NCI-H1092 (cell line): ENCODE measurements at regions not wholly inside any gene's neighbourhood (a gene's known extent, or its start where the extent isn't known, plus 50 kb on each side); places are given as distances from the start of the nearest gene placed in this dataset.
"Not testable (repeated sequence)": the region's sequence is repeated elsewhere in the genome, so short reads cannot be mapped to it uniquely, and the experiment has no call there.

Experiments
- DNase-seq: peaks from one replicate; lab custom pipeline; 2025; lab: John Stamatoyannopoulos, UW

DNA sequence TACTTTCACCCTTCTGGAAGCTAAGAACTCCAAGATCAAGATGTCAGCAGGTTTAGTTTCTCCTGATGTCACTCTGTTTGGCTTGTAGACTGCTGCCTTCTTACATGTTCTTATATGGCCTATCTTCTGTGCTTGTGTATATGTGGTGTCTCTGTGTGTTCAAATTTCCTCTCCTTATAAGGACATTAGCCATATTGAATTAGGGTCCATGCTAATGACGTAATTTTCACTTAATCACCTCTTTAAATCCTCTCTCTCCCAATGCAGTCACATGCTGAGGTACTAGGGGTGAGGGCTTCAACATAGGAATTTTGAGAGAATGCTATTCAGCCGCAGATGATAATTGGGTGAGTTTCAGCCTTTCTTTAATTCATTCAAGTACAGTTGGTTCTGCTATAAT is 458.3 kb upstream of the SYT4 start:
- DNase-seq = no peak

DNA sequence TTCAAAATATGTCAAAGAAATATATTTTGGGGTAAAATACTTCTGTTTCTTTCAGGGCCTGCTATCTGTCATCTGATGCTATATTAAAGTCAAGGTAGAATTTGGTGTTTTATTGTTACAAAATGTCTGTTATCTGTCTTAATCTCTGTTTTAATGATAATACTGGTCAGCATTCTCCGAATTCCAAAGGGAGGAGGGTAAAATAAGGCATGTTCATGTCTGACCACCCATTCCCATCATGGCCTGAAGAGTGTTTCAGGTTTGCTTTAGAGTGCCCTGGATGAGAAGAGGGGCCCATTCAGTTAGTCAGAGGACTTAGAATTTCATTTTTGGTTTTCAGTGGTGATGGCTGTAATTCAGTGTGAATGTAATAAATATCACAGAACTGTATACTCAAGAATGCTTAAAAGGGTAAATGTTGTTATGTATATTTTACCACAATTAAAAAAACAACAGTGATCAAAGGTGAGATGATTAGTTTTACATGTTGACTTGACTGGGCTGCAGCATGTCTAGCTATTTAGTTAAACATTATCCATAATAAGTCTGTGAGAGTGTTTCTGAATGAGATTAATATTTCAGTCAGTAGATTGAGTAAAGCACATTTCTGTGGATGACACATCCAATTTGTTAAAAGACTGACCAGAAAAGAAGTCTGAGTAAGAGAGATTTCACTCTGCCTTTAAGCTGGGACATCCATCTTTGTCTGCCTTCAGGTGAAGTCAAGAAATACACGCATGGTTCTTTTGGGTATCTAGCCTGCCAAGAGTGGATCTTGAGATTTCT is 467.9 kb upstream of the SYT4 start:
- no peak for DNase-seq

DNA sequence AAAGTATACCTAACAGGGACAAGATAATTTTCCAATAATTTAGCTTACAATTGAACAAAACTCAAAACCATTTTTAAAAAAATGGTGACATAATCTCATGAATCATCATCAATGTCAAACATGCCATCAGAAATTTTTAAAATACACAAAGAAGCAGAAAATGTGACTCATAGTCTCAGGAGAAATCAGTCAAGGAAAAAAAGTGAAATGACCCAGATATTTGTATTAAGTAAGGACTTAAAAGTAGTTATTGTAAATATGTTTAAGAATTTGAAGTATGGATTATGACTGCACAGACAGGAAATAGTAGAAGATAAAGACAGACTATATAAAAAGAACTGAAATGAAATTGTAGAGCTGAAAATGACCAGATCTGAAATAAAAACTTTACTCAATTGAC is 473.9 kb upstream of the SYT4 start:
- no peak for DNase-seq

DNA sequence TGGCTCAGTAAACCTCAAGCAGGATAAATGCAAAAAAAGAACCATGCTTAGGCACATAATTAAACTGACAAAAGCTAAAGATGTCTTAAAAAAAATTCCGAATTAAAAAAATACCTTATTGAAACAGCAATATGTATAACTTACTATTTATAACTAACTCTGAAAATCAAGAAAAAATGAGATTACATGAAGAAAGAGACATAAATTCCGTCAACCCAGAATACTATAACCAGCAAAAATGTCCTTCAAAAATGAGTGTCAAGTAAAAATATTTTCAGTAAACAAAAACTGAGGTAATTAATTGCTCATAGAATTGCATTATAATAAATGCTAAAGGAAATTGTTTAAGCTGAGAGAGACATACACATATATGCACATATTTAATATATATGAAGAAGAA is 474.5 kb upstream of the SYT4 start:
- no peak for DNase-seq

DNA sequence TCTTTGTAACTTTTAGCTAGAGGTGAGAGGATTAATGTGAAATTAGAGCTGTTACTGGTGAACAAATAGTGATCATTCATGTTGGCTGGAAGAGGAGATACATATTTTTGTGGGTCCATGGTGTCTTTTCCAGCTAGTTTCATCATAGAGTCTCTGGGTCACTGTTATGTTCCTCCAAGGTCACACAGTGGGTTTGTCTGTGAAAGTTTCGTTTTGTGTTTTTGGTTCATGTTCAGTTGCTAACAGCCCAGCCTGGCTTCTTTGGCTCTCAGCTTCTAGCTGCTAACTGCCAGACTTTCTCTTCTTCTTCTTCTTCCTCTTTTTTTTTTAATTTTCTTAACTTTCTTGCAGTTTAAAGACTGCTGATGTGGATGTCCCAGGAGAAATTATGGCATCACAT is 480.0 kb upstream of the SYT4 start:
- no peak for DNase-seq

DNA sequence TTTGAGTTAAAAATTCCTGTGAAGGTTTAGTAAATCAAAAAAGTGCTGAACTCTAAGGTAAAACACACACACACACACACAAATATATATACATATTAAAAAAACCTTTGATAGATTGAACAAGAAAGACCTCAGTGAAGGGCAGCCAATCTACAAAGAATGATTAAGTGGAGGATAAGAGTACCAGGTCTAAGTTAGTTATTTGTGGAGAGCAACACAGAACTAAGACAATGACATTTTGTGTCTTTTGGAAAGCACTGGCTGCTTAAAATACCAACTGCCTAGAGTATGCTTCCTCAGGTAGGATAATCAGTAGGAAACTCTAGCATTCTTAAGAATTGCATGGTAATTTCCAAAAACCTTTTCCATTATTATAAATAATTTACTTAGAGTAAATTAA is 481.4 kb upstream of the SYT4 start:
- DNase-seq = no peak

DNA sequence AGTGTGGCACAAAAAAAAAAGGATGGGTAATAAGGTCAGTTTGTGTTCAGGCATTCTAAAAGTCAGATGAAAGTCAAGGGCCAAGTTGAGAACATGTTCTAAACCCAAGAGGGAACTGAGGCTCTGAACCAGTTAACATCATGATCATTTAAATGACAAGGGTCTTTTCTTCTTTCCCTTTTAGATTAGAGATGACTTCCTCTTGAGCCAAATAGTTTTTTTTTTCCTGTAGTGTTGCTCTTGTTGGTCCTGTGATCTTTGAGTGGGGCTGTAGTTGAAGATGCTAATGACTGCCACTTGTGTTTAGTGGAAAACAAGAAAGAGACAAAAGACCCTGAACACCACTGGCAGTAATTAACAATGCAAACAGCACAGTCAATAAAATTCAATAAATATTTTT is 482.7 kb upstream of the SYT4 start:
- no peak for DNase-seq

DNA sequence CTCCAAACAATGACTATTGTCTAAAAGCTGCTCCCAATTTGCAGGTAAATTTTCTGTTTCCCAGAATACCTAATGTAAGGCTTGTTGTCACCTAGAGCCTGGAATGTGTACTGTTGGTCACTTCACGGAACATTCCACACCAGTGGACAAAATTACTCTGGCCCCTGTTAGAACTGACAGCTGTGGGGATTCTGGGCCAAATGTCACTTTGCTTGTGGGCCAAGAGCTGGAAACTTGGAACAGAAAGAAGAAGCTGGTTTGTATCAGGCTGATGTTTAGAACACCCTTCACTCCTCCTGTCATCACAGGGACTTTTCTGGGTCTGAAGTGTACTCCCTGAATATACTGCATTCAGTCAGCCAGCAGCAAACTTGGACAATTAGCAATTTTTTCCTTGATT is 495.6 kb upstream of the SYT4 start:
- DNase-seq = no peak

DNA sequence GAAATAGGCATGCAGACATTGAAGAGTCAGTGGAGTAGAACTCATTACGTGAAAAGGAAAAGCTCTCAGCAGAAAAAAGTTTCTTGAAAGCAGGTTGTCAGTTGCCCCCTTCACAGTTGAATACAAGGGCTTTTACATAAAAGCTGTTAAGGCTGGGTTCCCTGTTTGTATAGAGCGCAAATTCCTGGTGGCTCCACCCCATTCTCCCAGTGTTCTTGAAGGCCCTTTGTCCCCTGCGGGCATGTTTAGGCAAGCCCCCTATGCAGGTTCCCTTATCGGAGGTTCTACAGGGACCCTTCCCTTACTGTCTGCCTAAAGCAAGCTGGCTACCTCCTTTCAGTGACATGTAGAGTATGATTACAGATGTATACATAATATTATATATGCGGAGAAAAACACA is 497.2 kb upstream of the SYT4 start:
- DNase-seq = no peak

DNA sequence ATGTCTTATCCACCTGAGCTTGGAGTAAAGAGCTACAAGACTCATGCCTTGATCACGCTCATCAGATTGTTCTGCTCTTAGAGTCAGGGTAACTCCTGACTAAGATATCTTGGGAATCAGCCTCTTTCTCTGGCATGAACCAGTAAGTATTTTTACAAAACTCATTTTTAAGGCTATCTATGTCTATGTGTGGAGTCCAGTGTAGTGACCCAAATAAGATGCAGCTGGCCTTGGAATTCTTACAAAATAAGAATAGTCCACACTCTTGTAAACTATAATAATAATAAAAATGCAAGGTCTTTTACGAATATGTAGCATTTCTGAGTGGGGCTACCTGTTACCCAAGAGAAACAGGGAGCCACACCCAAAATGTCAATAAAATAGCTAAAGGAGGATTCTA is 498.3 kb upstream of the SYT4 start:
- no peak for DNase-seq

DNA sequence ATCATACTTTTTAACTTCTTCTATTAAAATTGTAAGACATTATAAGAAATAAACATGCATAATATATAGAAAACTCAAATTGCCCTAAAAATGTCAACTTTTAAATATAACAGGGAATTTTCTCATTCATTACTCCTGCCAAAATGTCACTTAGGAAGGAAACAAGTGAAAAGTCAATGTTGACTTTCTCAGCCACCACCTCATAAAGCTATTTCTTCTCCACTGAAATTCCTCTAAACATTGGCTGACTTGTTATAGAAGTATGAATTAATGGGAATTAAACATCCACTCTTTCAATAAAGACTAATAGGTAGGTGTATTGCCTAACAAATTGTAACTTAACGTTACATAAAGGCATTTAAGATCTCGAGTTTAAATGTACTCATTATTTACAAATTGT is 499.7 kb upstream of the SYT4 start:
- no peak for DNase-seq

DNA sequence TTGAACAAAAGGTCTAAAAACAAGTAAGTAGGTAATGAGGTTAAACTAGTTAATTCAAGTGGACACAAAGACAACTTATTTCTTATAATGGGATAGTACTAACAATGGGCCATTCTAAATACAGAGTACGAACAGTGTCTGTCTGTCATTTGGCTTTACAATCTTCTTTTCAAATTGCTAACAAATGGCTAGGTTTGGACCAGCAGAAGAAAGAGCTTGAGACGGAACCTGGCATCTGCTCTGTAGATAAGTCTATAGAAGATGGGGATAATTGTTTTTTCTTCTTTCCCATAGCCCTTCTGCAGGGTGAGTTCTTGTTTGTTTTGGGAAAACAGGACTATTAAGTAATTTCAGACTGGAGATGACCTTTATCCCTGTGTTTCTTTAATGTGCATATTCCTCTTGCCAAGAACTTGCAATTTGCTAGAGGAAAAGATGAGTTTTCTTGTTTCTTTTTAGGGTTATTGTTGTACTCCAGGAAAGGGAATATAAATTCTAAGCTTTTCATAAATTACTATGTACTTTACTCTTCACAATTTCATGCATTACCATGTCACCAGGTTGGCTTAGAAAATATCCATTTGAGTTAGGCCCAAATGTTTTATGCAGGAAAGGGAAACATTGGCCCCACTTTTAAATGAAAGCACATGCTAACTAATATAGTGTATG is 500.5 kb upstream of the SYT4 start:
- no peak for DNase-seq

DNA sequence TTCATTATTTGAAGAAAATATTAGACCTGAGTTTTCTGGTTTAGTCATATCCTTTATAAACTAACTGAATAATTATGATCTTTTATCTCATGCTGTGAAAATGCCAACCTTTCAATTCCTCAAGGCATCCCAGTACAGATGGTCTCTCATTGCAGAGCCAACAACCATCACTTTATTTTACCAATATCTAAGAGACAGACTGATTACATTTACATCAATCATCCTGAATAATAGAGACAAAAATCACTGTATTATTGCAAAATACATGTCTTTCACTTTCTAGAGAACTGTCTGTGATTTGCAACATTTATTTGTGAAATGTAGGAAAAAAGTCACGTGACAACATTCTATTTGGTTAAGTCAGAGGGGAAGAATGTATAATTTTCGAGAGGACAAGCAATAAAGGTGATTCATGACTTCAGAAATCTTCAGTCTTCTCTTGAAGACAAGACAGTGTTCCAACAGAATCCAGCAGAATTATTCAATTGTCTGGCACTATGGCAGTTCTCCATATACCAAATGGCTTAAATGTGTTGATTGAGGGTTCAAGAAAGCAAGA is 503.6 kb upstream of the SYT4 start:
- DNase-seq = no peak

DNA sequence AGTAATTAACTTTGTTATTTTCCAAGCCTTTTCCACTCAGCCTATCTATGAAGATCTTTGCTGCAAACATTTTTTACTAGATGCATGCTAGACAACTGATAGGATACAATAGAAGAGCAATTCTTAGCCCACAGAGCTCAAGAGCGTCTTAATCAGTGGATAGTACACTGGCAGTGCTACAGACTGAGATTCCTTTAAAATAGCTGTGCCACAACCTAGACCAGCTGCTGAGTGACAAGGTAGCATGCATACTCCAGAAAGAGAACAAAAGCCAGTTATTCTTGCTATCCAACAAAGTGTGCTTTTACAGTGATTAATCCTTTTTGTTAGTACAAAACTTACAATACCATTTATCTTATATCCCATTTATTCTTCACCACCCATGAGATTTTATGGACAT is 507.9 kb upstream of the SYT4 start:
- no peak for DNase-seq

DNA sequence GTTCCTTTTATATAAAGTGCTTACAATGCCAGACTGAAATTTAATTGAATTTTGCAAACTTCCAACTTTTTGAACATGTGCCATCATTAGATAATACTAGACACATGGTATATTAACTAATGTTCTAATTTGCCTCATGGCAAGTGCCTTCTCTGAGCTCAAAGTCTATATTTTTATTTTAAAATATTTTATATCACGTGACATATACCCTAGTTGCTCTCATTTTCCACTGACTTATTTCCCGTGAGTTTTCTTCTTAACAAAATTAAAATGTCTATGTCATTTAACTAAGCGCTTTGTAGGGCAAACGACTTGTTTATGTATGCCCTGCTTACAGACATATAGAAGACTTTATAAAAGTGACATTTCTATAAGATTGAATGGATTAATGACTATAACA is 509.6 kb upstream of the SYT4 start:
- no peak for DNase-seq

DNA sequence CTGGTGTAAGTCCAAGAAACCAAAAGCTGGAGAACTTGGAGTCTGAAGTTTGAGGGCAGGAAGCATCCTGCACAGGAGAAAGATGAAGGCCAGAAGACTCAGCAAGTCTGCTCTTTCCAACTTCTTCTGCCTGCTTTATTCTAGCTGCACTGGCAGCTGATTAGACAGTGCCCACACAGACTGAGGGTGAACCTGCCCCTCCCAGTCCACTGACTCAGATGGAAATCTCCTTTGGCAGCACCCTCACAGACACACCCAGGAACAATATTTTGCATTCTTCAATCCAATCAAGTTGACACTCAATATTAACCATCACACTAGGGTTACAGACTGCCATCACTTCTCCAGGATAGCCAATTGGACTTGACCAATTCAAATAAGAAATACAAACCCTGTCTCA is 510.4 kb upstream of the SYT4 start:
- not testable (repeated sequence) for DNase-seq

DNA sequence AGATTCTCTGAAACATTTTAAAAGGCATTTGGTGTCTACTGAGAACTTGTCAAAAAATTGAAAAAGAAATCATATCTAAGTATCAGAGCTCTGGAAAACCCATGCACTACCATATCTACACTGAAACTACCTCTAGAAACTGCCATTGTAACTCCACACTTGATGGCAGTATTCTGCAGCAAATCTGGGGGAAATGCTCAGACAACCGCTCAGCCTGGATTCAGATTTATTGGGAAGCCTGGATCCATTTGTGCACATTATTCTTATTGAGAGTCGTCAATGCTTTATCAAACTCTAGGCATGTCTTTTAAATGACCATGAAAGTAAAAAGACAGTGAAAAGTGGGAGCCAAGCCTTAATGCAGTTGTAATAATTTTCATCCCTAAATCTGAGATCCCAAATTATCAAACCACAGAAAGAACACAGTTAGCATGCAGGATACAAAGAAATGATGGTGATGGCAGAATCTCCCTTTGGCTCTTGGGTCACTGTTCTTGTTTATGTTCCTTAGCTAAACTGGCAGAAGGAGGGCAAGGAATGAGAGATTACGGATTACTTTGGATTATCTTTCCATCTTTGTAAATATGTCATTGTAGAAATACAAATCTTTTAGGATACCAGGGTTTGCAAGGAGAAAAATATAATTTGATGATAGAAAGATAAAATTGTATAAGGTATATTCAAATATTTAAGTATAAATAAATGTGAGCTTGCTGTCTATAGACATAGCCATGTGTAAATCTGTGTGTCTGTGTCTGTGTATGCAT is 512.1 kb upstream of the SYT4 start:
- peak; percentile 22 for DNase-seq

DNA sequence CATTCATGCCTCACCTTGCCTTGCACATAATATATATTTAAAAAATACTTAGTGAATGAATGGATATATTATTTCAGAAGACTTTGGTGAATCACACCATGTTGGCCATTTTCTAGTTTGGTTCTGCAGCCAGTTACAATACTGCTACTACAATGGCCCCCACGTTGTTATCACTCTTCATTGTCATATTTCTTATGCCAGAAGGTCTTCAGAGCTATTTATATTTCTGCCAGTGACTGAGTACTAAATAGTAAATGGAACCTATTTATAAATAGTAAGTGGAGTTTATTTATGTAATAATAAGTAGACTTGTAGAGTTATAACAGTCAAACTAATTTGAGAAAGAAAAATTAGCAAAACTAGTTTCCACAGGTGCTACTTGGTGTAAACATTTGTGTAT is 516.6 kb upstream of the SYT4 start:
- no peak for DNase-seq

DNA sequence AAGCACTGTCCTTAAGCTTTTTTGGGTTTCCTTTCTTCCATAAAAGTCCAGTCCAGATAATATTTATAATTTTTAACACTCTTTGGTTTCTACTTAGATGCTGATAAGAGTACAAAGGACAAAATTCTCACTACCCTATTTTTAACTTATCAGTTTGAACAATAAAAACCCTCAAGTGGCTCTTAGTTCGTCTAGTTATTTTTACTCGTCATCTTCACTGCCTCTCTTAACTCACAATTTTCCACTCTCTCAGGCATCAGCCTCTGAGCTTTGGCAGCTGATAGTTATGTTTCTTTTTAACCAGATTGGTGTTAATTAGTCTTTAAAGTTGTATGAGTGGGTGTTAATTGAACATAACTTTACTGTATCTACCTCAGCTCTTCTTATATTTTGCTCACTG is 517.1 kb upstream of the SYT4 start:
- DNase-seq = no peak

DNA sequence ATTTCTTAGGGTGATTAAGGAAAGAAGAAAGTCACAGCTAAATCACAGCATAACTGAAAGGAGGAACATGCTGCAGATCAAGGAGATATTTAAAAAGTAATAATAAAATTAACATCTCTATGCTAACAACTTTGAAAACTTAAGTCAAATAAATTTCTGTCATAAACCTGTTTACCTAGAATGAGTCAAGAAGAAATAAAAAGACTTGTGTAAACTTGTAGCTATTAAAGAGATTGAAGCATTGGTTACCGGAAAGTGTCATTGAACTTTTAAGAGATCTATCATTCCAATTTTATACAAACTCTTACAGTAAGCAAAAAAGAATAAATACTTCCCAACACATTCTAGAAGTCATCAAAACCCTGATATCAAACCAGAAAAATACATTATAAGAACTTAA is 520.1 kb upstream of the SYT4 start:
- DNase-seq = no peak

DNA sequence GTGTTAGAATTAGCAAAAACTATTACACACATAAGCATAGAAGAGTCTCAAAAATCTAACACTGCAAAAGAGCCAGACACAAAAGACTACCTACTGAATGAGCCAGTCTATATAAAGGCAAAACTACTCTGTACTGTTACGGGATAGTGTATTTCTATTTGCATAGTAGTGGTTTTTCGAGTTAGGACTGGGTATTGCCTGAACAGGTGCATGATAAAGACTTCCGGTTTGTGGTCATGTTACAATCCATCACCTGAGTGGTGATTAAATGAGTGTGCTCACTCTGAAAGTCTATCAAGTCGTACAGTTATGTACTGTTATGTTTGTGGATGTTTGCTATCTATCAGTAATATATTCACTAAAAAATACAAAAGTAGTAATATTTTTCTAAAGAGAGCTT is 523.3 kb upstream of the SYT4 start:
- DNase-seq = no peak

DNA sequence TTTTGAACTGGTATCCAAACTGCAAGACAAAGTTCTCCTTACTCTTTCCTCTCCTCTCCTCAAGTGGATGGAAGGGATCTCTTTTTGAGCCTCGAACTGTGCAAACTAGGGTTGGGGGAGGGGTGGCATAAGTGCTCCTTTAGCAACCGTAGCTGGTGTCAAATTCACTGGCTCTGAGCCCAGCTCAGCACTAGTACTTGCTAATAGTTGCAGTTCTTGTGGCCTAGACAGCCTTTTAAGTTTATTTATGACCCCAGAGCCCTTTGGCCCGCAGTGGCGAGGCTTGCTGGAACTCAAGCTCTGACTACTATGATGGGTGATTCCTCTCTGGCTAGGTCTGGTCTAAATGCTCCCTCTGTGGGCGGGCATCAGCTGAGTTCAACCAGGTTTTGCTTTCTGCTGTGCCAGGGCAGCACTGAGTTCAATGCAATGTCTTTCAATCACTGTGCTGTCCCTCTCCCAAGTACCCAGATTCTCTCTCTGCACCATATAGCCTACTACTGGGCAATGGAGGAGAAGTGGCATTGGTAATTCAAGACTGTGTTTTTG is 528.4 kb upstream of the SYT4 start:
- no peak for DNase-seq

DNA sequence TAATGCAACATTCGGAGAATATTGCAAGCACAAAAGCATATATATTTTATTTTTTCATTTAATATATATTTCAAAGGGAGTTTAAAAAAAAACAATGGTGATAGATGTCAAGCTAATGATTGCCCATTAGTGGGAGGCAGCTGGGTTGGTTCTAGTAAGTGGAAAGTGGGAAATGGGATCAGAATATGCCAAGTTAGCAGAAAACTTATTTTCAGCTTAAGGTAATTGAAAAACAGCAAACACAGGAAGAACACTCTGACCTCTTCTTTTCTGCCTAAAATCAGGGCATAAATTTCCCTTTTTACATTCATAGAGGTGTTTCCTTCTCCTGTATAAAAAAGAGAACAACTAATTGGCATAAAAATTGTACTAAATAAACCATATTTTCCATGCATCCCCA is 535.3 kb upstream of the SYT4 start:
- no peak for DNase-seq
